ENCODE measurements at regions not wholly inside any gene's neighbourhood (a gene's known extent, or its start where the extent isn't known, plus 50 kb on each side); places are given as distances from the start of the nearest gene placed in this dataset.

DNA sequence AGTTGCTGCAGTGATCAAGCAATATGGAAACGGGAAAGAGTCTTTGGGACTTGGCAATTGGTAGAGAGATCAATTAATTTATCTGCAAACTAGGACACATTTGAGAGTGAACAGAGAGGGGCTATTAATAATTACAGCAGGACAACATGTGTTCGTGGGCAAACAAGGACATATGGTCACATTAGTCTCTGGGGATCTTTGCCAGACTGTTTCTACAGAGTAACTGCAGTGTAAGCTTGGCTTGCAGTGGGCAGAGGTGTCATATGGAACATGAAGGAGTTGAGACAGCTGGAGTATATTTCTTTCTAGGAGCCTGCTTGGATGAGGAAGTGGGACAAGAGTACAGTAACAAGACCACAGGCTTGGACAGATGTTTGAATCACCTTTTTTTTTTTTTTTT lies 232.1 kb upstream of the LYZL1 start (continued):
- TF ChIP-seq CTCF (conservative IDR thresholded peaks at IDR 0.05; ENCODE audit: low read depth in 2 of 2) (no peak), ZNF114 (CRISPR knock-in tag; IDR thresholded peaks at IDR 0.05) (no peak)
- TF ChIP-seq, protein P1, sequence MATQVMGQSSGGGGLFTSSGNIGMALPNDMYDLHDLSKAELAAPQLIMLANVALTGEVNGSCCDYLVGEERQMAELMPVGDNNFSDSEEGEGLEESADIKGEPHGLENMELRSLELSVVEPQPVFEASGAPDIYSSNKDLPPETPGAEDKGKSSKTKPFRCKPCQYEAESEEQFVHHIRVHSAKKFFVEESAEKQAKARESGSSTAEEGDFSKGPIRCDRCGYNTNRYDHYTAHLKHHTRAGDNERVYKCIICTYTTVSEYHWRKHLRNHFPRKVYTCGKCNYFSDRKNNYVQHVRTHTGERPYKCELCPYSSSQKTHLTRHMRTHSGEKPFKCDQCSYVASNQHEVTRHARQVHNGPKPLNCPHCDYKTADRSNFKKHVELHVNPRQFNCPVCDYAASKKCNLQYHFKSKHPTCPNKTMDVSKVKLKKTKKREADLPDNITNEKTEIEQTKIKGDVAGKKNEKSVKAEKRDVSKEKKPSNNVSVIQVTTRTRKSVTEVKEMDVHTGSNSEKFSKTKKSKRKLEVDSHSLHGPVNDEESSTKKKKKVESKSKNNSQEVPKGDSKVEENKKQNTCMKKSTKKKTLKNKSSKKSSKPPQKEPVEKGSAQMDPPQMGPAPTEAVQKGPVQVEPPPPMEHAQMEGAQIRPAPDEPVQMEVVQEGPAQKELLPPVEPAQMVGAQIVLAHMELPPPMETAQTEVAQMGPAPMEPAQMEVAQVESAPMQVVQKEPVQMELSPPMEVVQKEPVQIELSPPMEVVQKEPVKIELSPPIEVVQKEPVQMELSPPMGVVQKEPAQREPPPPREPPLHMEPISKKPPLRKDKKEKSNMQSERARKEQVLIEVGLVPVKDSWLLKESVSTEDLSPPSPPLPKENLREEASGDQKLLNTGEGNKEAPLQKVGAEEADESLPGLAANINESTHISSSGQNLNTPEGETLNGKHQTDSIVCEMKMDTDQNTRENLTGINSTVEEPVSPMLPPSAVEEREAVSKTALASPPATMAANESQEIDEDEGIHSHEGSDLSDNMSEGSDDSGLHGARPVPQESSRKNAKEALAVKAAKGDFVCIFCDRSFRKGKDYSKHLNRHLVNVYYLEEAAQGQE (IDR thresholded peaks at IDR 0.05; ENCODE audit: unreplicated experiment), result no peak

DNA sequence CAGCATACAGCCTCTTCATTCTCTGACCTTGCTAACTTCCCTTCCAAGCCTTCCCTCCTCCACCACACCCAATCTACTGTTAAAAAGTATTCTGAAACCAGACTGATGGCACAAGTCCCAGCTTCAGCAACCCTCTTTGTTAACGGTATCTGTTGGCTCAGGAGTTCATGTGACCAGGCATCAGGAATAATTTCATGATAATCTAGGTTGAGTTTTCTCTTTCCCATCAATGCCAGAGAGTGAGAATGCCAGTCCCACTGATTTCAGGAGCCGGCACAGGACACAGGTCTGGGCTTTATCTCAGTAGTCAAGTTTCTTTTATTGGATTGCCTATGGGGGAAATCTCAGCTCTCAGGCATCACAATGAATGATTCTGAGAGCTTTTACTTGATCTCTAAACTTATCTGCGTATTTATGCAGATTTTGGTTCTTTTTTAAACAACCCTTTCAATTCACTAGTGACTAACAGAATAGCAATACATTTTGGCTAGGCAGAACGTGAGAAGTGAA lies 231.0 kb upstream of the LYZL1 start:
- H3K9me2 ChIP-seq (ENCODE audit: insufficient read depth), result peaks cover 5% of the 10 kb centered on the region; the same call in 1 of the 2 replicates
- H4K20me1 ChIP-seq (replicated peaks; ENCODE audit: insufficient read depth), result no peaks in the 10 kb centered on the region
- H3K27ac Mint-ChIP-seq, result no peak overlapping the region
- no peaks in the 10 kb centered on the region for H3K9me3 Mint-ChIP-seq
- H3K4me2 ChIP-seq, result 0 out of 2 replicates have a peak overlapping the region, but pooled peaks have one; percentile 36
- H3K36me3 Mint-ChIP-seq (ENCODE audit: low read depth), result no peaks in the 10 kb centered on the region
- DNase-seq (ENCODE audit: low spot score), result peak; percentile 4
- H3K4me3 ChIP-seq, result no peak overlapping the region
- H2AFZ ChIP-seq, result peak overlapping the region; percentile 86; the same call in 1 of the 2 replicates
- H3K79me2 ChIP-seq (replicated peaks; ENCODE audit: insufficient read depth), result no peaks in the 10 kb centered on the region
- ATAC-seq, result peak; percentile 34; the same call in 2 of the 3 replicates
- no peaks in the 10 kb centered on the region for H3K36me3 ChIP-seq (ENCODE audit: insufficient read depth)
- peak overlapping the region; percentile 41; the same call in 1 of the 2 replicates for H3K27ac ChIP-seq (ENCODE audit: low read depth)
- no peaks in the 10 kb centered on the region for H3K27me3 ChIP-seq (ENCODE audit: insufficient read depth)
- peaks cover 14% of the 10 kb centered on the region for H3K4me1 ChIP-seq (ENCODE audit: insufficient read depth)
- H3K27me3 Mint-ChIP-seq (ENCODE audit: insufficient read depth, low read depth, poor library complexity), result no peaks in the 10 kb centered on the region
- H3K4me3 Mint-ChIP-seq, result no peak overlapping the region
- no peaks in the 10 kb centered on the region for H3F3A ChIP-seq (replicated peaks; ENCODE audit: low read depth)
- peaks cover 15% of the 10 kb centered on the region for H3K4me1 Mint-ChIP-seq
- TF ChIP-seq EZH2 (IDR thresholded peaks at IDR 0.05; ENCODE audit: low read depth, unreplicated experiment) (no peak), POLR2AphosphoS5 (IDR thresholded peaks at IDR 0.05; ENCODE audit: low read depth) (no peak), CTCF (conservative IDR thresholded peaks at IDR 0.05; ENCODE audit: low read depth in 2 of 2) (no peak)
- TF ChIP-seq, protein P1 (IDR thresholded peaks at IDR 0.05; ENCODE audit: unreplicated experiment), result no peak

Measured in GM23338 (cell line).